ENCODE measurements at regions not wholly inside any gene's neighbourhood (a gene's known extent, or its start where the extent isn't known, plus 50 kb on each side); places are given as distances from the start of the nearest gene placed in this dataset.
"Not testable (repeated sequence)": the region's sequence is repeated elsewhere in the genome, so short reads cannot be mapped to it uniquely, and the experiment has no call there.

- H3K27ac ChIP-seq = no peak overlapping the region
- TF ChIP-seq ZFX (IDR thresholded peaks at IDR 0.05) (no peak), CTCF (conservative IDR thresholded peaks at IDR 0.05) (no peak)
Observed at GRCh38 chr1:148374101-148374500, 109.0 kb downstream of the PPIAL4G start.

- TF ChIP-seq ZFX (IDR thresholded peaks at IDR 0.05) = no peak
- no peak for TF ChIP-seq CTCF (conservative IDR thresholded peaks at IDR 0.05)
Observed at GRCh38 chr1:148373192-148373925, 109.7 kb downstream of the PPIAL4G start.

GRCh38 chr1:148372731-148373130 is 110.4 kb downstream of the PPIAL4G start:
- H3K27ac ChIP-seq = peak overlapping the region; percentile 33; the same call in 1 of the 2 replicates
- TF ChIP-seq ZFX (IDR thresholded peaks at IDR 0.05) (no peak), CTCF (conservative IDR thresholded peaks at IDR 0.05) (no peak)

More at GRCh38 chr1:148373192-148373925, 109.7 kb downstream of the PPIAL4G start:
- H3K27ac ChIP-seq = peak overlapping the region; percentile 33

- peak overlapping the region; percentile 13; the same call in 1 of the 2 replicates for H3K27ac ChIP-seq
Observed at GRCh38 chr1:148372051-148372726, 110.9 kb downstream of the PPIAL4G start.

GRCh38 chr1:148371551-148371994 is 111.5 kb downstream of the PPIAL4G start:
- peak; percentile 90 for TF ChIP-seq CTCF (conservative IDR thresholded peaks at IDR 0.05)

GRCh38 chr1:148370661-148371060 is 112.4 kb downstream of the PPIAL4G start:
- H3K27ac ChIP-seq = not testable (repeated sequence)

More at GRCh38 chr1:148371551-148371994, 111.5 kb downstream of the PPIAL4G start:
- peak overlapping the region; percentile 13; the same call in 1 of the 2 replicates for H3K27ac ChIP-seq

- TF ChIP-seq ZFX (IDR thresholded peaks at IDR 0.05) (no peak), CTCF (conservative IDR thresholded peaks at IDR 0.05) (no peak)
- H3K27ac ChIP-seq = no peak overlapping the region
Observed at GRCh38 chr1:148367596-148367995, 115.5 kb downstream of the PPIAL4G start.

- not testable (repeated sequence) for H3K27ac ChIP-seq
Observed at GRCh38 chr1:148366136-148366753, 116.9 kb downstream of the PPIAL4G start.

- H3K27ac ChIP-seq = not testable (repeated sequence)
Observed at GRCh38 chr1:148365151-148365550, 118.0 kb downstream of the PPIAL4G start.

- H3K27ac ChIP-seq = not testable (repeated sequence)
Observed at GRCh38 chr1:148363979-148364378, 119.1 kb downstream of the PPIAL4G start.

Data from C4-2B (cell line).